Thoracic aorta (tissue), 2 donors: ENCODE measurements at regions not wholly inside any gene's neighbourhood (a gene's known extent, or its start where the extent isn't known, plus 50 kb on each side); places are given as distances from the start of the nearest gene placed in this dataset.
A peak's percentile ranks its signal among the peaks of the same experiment; 100 is the strongest.

Experiments
- ATAC-seq: fragments of 150-250 bp; one replicate; pipeline ENCODE4 v1.8.0; 2017; ENCODE audit warnings: low read depth; ENCODE audit not compliant: insufficient number of reproducible peaks, low FRiP score
- DNase-seq: peaks from one replicate; pipeline ENCODE4 v3.0.0-alpha.2; 2020; ENCODE audit warnings: low spot score
- H3K27ac ChIP-seq, 2 donors: fragments of 200-600 bp; sonication (generic); 1 replicate in 1 of 2; 2 replicates in 1 of 2; pipeline ENCODE4 v1.5.1; 2016; ENCODE audit warnings: mild to moderate bottlenecking in 2 of 2, moderate library complexity in 2 of 2
- H3K27me3 ChIP-seq: fragments of 200-600 bp; sonication (generic); replicated peaks from 2 replicates; pipeline ENCODE4 v1.6.0; 2016; ENCODE audit warnings: mild to moderate bottlenecking; ENCODE audit not compliant: insufficient read depth
- H3K36me3 ChIP-seq: fragments of 200-600 bp; sonication (generic); one replicate; pipeline ENCODE4 v1.5.1; 2016
- H3K4me1 ChIP-seq, 2 donors: fragments of 200-600 bp; sonication (generic); 1 replicate in 1 of 2; 2 replicates in 1 of 2; pipeline versions ENCODE4 v1.5.1 to v1.6.0; 2016; ENCODE audit warnings: low read depth in 2 of 2, mild to moderate bottlenecking in 1 of 2; ENCODE audit not compliant: control insufficient read depth in 1 of 2
- H3K4me3 ChIP-seq: fragments of 200-600 bp; sonication (generic); 2 replicates; pipeline ENCODE4 v1.5.1; 2016; ENCODE audit warnings: mild to moderate bottlenecking
- H3K9me3 ChIP-seq: fragments of 200-600 bp; sonication (generic); 2 replicates; pipeline ENCODE4 v1.5.1; 2016
- CTCF ChIP-seq: fragments of 200-600 bp; sonication (generic); IDR thresholded peaks from one replicate; pipeline ENCODE4 v1.5.1; 2019; ENCODE audit warnings: antibody characterized with exemption

GRCh38 chr6:40907198-40907701 lies 131.8 kb downstream of the UNC5CL start:
- H3K27ac ChIP-seq: peak overlapping the region in 1 of 2 donors; percentile 46
- no peak for ATAC-seq
- peaks cover 15 to 29% of the 10 kb centered on the region in 2 donors for H3K4me1 ChIP-seq
- no peaks in the 10 kb centered on the region for H3K27me3 ChIP-seq
- TF ChIP-seq CTCF: no peak
- H3K9me3 ChIP-seq: no peaks in the 10 kb centered on the region
- H3K4me3 ChIP-seq: no peak overlapping the region
- no peak for DNase-seq
- H3K36me3 ChIP-seq: no peaks in the 10 kb centered on the region

DNA sequence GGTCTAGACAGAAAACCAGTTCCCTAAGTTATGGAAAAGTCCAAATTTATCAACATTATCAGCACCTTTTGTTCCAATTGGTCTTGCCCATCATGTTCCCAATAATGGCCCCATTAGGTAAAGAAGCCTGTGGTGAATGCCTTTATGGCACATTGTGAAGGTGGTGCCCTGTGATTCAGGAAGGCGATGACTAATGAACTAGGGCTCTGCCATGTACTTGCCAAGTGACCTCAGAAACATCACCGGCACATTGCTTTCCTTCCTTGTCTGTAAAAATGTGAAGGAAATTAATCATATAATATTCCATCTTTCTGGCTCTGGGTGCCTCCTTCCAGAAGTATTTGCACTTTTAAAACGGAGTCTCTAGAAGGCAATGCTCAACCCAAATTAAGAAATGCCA lies 132.3 kb downstream of the UNC5CL start:
- Histone ChIP-seq H3K27me3 (no peaks in the 10 kb centered on the region), H3K9me3 (no peaks in the 10 kb centered on the region), H3K36me3 (no peaks in the 10 kb centered on the region), H3K27ac (peak overlapping the region in 1 of 2 donors; percentile 46), H3K4me1 (peaks cover 16 to 29% of the 10 kb centered on the region in 2 donors), H3K4me3 (no peak overlapping the region)
- no peak for DNase-seq
- no peak for TF ChIP-seq CTCF
- no peak for ATAC-seq

DNA sequence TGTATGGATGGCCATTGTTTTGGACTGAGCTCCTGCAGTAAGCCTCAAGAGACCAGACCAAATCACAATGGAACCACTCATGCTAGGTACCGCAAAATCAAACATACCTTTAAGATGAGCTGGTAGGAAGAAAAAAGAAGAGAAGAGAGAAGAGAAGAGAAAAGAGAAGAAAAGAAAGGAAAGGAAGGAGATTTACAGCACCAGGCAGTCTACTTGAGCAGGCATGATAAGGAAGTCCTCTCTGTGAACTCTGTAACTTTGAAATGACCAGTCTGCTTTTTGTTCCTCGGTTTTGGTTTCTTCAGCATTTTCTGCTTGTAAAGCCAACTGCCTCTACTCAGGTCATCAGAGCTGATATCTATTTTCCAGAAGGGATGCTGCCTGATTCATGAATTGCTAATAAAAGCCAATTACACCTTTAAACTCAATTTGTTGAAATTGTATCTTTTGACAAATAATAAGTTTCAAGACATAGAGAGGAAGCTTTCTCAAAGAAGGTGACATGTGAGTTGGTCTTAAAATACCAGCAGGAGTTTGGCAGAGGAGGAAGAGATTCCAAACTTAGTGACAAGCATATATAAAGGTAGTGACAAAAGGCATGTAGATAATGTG lies 134.3 kb downstream of the UNC5CL start:
- H3K9me3 ChIP-seq: no peaks in the 10 kb centered on the region
- no peaks in the 10 kb centered on the region for H3K27me3 ChIP-seq
- no peak overlapping the region for H3K27ac ChIP-seq
- H3K36me3 ChIP-seq: no peaks in the 10 kb centered on the region
- peaks cover 16 to 49% of the 10 kb centered on the region in 2 donors for H3K4me1 ChIP-seq
- ATAC-seq (no peak), DNase-seq (no peak)
- TF ChIP-seq CTCF: no peak
- no peak overlapping the region for H3K4me3 ChIP-seq

- peaks cover 16 to 53% of the 10 kb centered on the region in 2 donors for H3K4me1 ChIP-seq
- no peaks in the 10 kb centered on the region for H3K36me3 ChIP-seq
- no peak for DNase-seq
- TF ChIP-seq CTCF: no peak
- no peak for ATAC-seq
- H3K4me3 ChIP-seq: no peak overlapping the region
- H3K27me3 ChIP-seq: no peaks in the 10 kb centered on the region
- H3K9me3 ChIP-seq: no peaks in the 10 kb centered on the region
- H3K27ac ChIP-seq: no peak overlapping the region
These were observed 135.6 kb downstream of the UNC5CL start for GRCh38 chr6:40903456-40903855.

DNA sequence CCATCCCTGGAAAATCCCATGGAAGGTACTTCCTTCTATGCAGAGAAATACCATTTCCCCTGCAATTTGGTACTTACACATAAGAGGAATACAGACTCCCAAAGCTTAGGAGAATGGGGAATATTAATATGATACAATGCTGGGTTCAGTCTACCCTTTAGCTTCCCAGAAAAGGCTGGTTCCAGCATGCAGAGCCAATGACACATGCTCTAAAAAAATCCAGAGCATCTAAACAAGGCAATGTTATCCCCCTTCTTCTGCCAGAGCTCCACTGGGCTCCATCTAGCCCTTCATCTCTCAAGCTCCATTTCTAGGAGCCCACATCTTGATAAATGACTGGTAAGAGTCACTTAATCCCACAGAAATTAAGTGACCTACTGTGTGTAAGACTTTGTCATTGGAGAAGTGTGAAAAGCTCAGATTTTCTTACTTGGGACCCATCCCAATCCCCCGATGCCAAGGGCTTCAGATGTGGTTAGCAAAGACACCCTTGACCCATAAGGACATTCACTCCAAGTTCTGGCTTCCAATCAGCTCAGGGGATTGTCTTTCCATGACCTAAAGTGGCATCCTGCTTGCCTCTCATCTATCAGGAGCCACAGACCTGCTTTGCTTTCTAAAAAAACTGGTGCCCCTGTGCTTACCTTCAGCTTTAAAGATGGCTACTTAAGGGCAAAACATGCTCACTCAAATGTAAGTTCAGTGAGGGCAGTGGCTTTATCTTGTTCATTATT lies 137.5 kb downstream of the UNC5CL start:
- no peaks in the 10 kb centered on the region for H3K36me3 ChIP-seq
- no peaks in the 10 kb centered on the region for H3K27me3 ChIP-seq
- TF ChIP-seq CTCF: no peak
- no peak for DNase-seq
- H3K4me1 ChIP-seq: peaks cover 11 to 51% of the 10 kb centered on the region in 2 donors
- H3K9me3 ChIP-seq: no peaks in the 10 kb centered on the region
- H3K27ac ChIP-seq: peak overlapping the region; percentile 56 to 64
- ATAC-seq: no peak
- no peak overlapping the region for H3K4me3 ChIP-seq
